NCI-H345 (cell line): ENCODE measurements at regions not wholly inside any gene's neighbourhood (a gene's known extent, or its start where the extent isn't known, plus 50 kb on each side); places are given as distances from the start of the nearest gene placed in this dataset.

Source experiments
- DNase-seq: peaks from one replicate; lab custom pipeline; 2025; lab: John Stamatoyannopoulos, UW

DNA sequence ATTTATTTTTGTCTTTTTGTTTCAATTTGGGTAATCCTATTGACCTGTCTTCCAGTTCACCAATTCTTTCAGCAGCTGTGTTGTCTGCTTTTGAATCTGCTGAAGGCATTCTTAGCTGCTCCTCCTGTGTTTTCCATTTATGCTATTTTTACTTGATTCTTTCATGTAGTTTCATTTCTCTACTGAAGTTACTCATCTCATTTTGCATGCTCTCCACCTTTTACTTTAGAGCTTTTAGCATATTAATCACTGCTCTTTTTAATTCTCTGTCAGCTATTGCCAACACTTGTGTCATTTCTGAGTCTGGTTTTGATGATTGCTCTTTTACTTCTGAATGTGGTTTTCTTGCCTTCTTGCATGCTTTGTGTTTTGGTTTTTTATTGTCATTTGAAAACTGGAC is 496.0 kb upstream of the CLINT1 start:
- DNase-seq = no peak

DNA sequence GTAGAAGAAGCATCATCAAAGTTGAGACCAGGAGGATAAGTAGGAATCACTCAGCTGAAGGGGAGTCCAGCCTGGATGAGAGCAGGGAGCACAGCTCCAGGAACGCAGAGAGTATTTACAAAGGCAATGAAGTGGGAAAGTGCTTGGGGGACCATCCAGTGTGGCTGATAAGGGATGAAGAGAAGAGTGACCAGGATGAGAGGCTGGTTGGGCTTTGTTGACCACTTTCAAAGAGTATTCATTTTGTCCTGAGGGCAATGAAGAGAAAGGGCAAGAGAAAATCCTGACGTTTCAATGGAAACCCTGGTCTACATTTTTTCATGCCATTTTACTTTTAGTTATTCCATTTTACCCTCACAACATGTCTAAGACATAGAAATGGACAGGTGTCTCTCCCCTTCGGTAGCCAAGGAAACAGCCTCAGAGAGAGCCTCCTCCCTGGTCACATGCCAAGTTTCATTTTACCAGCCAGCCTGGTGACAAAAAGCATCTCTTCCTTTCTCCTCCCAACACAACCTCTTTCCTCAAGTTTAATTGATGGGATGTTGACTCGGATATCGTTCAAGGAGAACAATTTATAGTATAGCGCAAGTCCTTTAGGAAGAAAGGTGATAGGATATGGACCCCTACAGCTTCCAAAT is 492.7 kb upstream of the CLINT1 start:
- DNase-seq = peak; percentile 53

DNA sequence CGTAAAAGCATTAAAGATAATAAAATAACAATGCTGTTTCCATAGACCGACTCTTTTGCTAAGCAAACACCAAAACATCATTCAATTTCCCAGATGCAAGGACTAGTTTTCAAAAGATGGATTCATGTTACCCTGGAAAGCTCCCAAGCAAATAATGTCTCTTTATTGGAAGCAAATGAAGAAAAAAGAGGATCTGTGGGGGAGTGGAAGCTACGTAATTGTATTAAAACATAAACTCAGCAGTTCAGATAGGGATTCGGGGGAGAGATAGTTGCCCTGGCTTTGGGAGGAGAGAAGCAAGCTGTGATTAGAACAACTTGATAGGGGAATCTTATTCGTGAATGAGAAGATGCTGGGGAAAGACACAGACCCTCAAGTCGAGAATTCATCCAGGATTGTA is 491.0 kb upstream of the CLINT1 start:
- no peak for DNase-seq

DNA sequence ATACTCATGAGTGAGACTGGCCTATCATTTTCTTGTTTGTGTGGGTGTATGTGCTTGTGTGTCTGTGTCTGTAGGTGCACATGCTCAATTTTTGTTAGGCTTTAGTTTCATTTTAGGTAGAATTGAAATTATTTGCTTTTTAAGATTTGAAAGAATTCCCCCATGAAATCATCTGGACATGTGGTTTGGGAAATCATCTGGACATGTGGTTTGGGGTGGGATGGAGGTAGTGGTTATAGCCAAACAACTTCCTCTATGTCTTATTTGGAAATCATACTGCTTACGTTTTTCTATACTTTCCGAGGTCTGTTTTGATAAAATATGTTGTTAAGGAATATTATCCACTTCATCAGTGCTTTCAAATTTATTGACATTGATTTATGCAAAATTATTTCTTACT is 485.4 kb upstream of the CLINT1 start:
- no peak for DNase-seq

DNA sequence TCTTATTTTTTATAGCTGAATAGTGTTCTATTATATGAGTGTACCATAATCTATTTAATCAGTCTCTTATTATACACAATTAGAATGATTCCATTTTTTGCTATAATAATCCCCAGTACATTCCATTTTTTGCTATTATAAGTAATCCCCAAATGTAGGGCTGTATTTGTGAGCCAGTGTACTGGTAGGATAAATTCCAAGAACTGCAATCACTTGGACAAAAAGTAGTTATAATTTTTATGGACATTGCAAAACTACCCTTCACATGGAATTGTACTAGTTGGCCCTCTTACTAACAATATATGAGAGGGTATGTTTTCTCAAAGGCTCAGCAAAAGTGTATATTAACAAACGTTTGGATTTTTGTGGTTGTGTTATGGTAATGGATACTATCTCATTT is 481.7 kb upstream of the CLINT1 start:
- no peak for DNase-seq

DNA sequence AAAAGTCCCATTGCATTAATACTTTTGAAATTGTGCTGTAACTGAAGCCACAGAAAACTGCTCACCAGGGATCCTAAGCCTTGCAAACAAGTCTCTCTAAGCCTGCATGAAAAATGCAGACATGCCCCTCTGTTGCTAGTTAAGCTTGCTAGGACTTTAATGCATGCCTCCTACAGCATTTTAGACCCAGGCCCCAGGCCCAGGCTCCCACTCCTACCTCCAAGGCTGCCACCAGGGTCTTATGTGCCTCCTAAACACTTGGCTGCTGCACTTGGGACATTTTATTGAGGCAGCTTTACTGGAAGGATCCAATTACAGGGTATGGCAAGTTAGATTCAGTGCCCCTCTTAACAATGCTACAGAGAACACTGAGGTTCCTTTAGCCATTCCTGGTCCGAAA is 467.3 kb upstream of the CLINT1 start:
- DNase-seq = no peak

DNA sequence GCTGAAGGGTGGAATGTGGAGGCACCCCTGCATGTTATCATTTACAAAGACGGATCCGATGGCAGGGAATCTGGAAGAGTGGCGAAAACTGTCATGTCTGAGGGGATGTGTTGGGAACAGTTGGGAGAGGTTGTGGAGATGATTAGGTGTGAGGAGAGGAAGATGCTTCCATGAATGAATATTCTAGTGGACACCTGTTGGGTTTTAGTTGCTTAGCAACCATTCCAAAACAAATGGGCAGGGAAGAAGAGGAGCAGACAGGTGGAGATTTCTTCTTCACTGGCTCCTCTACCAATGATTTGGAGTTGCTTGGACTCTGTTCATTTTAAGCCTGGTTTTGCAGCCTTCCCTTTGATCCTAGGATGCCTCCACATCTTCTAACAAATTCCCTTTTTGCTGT is 465.3 kb upstream of the CLINT1 start:
- no peak for DNase-seq

DNA sequence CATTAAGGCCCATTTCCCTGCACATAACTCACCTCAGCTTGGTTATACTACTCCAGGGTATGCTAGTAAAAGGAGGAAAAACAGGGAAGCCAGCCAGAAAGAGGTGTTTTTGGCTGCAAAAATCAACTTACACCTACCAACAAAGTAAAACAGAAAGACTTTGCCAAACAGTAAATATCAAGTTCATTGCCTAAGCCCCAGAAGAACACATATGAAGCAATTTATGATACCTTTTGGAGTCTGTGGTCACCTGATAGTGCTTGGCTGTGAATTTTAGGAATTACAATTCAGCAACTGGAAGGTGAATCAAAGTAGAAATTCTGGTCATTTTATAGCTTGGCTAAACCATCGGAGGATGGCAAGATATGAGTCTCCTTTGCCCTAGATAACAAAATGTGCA is 463.7 kb upstream of the CLINT1 start:
- no peak for DNase-seq

DNA sequence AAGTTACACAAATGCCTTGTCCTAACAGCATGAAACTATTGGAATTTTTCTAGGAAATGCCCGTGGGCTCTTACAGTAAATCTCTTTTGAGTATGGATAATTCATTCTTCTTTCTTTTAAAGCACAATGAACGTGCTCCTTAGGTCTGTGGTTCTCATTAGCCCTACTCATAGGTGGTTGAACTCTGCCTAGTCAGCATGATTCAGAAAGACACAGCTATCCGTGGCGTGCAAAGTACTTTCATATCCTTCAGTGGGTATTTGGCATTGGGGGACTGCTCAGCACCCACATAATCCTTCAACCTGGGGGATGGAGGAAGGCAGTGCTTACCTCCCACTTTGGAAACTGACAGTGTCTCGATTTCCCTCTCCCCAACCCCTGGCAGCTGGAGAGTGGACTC is 462.0 kb upstream of the CLINT1 start:
- DNase-seq = no peak

DNA sequence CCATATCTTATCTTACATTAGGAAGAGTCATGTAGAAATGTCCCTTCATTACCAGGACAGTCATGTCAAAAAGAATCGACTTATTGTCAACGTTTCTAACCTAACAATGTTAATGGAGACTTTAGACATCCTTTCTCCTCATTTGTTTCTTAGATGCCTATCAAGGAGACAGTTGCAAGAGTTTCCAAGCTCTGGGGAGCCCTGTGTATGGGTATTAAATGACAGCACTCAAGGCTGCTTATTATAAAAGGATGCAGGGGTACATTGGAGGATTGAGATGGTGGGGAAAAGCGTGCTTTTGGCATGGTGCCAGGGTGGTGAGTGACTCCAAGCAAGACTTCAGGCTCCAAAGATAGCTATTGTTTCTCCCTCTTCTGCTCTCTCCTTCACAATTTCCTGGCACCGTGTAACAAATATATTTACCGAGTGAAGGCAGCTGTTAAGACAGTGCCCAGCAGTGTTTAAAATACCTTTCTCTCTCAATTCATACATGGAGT is 461.3 kb upstream of the CLINT1 start:
- DNase-seq = peak; percentile 23

DNA sequence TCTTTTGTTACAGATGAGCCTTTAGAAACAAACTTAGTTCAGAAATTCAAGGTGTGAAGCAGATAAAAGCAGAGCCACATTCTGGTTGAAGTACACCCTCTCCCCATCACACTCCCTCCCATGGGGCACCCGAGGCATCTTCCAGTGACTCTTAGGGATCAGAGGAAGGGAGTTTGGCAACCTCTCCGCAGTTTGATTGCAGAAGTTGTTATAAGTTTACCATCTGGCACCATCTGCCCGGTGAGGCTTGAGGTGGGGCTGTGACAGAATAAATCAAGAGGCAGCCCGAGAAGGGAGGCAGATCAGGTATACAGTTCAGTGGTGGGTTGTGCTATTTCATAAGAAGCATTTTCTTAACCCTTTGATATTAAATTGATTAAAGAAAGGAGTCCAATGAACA is 458.6 kb upstream of the CLINT1 start:
- no peak for DNase-seq

DNA sequence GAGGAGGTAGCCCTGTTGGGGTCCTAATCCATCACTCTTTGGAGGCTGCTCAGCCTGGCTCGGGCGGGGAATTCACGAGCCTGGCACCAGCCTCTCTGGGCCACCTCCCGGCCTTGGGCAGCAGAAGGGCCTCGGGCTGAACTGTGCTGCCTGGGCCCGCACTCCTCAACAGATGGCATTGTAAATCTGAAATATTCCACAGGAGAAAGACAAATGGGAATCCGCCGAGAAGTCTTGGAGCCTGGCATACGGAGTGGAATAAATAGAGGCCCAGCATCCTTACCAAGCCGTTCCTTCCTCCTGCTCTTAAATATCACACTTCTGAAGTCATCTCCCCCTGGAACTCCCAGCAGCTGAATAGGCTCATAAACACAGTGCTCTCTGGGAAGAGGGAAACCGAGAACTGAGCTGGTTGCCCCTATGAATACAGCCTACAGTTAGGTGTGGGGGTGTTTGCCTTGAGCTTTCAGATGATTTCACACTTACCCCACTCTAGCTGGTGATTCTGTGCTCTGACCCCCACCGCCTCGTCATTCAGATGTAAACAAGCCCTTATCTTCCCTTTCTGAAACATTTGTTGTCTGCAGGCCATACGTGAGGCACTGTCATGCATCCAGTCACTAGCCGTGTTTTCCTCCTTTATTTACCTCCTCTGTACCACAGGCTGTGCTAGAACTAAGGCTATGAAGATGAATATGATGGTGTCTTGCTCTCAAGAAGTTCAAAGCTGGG is 455.0 kb upstream of the CLINT1 start:
- DNase-seq = no peak

DNA sequence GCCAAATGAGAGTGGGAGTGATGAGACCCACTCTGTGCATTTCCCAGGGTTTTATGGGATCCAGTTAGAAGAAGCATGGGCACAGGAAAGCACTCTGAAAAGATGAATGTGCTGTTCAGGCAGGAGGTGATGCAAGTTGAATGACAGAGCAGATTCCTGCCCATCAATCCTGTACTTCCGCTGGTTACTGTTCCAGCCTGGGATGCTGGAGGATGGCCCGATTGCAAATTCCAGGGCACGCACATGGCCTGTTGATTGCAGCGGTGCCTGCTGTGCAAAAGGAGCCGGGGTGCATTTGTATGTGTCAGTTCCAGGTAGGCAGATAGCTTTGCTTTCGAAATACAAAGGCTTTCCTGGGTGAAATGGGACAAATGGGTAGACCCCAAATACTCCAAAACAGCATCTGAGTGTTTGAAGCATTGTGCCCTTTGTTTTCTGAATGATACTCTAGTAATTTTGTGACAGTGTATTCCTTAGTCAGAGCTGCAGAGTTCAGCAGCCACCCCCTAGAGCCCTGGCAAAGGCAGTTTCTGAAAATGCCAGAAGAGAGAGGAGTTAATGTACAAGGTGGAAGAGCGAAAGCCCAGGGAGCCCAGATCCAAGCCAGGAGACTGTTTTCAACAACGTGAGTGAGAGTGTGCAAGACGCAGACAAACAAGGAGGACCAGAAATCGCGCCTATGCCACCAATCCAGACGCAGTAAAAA is 454.2 kb upstream of the CLINT1 start:
- DNase-seq = no peak

DNA sequence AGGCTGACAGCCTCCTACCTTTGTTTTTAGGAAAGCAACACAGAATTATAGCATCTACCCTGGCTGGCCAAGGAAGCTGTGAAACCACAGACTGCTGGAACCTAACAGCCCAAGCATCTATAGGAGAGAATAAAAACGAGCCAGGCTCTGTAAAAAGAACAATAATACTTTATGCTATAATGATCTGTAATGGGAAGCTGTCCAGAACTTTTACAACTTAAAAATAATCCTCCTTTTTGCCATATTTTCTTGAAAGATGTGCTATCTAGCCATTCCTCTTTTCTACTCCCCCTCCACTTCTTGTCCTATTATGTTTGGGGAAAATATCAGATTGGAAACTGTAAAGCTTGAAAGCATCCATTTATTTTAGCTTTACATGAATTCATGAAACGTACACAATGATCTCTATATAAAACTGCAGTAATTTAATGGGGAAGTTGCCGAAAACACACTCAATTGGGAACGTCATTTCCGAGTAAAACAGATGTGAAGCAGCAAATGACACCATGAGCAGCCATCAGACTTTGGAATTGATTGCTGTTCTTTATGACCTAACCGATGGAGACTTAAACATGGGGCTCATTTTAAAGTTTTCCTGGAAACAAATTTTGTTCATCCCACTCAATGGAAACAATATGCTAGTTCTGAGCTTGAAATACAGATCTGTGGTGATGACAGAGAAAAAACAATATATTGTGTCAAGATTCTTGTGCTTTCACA is 450.3 kb upstream of the CLINT1 start:
- no peak for DNase-seq

DNA sequence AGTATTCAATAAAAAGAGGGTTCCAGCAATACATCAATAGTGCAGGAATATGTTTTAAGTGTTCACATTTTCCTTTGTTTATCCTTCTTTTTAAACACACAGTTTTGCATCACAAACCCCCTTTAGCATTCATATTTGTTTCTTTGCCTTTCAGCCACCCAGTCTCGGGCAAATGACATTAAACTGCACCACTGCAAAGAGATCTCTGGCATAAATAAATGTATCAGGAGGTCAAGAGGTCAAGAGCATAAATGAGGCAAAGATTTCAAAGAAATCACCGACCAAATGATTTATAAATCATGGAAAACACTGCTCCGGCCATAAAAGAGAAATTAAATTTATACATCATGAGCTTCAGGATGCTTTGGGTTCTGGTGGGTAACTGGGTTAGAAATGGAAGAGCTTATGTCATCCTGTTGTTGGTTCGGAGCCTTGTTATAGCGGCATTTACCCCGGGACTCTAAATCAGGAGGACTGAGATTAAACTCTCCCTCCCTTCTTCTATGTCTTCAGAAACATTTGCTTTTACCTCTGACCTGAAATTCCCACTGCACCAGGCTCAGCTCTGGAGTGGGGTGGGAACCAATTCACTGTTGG is 449.6 kb upstream of the CLINT1 start:
- DNase-seq = no peak

DNA sequence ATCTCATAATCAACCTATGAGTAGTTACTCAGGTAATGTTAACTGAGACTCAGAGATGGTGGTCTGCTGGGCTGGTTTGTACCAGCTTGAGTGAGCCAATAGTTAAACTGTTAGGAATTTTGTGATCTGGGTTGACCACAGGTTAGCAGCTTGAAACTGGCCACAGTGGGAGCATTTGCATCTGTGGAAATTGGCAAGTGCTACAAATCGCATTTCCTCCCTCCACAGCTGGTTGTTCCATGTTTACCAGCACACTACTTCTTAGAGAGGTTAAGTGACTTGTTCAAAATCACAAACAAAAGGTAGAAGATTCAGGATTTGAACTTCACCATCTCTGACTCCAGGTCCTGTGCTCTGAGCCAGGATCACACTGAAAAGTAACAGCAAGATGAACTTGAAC is 446.9 kb upstream of the CLINT1 start:
- no peak for DNase-seq

DNA sequence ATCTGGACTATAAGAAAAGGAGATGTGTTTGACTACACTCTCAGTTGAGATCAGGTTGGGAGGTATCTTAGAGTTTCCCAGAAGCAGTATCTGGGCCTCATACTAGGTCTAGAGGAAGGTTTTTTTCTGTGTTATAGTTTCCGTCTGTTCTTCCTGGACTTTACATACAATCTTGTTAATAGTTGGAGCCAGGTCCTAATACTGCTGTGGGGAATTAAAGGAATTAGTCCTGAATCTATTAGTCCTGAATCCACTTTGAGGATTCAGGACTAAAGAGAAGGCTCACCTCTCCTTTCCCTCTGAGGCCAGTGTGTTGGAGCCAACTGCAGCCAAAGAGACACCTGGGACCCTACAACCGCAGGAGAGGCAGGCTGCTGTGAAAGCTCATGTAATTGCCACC is 445.7 kb upstream of the CLINT1 start:
- DNase-seq = no peak

DNA sequence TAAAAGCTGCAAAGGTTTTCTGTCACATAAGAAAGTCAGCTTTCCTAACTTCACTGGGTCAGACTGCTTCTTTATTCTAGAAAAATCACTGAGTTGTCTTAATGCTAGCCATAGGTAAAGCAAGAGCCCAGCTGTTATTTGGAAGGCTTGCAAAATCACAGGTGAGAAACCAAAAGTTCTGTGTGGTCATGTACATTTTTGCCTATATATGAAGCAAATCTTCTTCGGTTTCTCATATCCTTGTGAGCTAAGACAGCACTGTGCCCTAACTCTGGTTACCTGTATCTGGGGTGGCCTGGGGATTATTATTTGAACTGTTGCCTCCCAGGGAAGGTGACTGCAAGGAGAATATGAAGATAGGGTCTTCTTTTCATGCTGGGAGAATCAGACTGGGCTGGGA is 444.9 kb upstream of the CLINT1 start:
- DNase-seq = no peak

DNA sequence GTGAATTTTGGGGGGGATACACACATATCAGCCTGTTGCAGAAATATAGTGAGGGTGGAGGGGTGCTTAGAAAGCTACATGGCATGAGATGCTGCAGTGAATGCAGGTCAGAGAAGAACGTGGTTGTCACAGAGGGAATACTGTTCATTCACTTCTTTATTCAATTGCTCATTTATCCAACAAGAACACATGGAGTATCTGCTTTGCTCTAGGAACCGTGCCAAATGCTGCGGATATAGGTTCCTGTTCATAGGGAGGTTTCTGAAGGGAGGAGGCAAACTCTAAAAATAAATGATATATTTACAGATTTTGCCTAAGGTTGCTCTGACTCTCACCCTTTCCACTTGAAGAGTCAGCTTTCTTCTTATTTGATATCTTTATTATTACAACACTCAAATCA is 444.3 kb upstream of the CLINT1 start:
- no peak for DNase-seq

DNA sequence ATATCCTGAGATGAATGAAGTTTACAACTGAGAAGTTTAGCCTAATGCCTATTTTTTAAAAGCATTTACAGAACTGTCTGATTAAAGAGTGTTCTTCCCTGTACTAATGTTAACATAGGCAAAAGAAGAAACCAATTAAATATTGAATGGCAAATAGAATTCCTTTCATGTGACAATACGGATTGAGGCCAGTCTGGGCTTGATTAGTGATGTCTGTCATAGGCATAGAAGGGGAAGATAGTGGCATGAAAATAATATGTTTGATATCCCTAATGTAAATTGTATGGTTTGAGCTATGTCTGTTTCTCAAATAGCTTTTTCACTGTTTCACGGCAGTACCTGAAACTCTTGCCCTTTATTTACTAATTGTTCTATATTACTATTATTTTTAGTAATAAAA is 443.1 kb upstream of the CLINT1 start:
- DNase-seq = no peak

DNA sequence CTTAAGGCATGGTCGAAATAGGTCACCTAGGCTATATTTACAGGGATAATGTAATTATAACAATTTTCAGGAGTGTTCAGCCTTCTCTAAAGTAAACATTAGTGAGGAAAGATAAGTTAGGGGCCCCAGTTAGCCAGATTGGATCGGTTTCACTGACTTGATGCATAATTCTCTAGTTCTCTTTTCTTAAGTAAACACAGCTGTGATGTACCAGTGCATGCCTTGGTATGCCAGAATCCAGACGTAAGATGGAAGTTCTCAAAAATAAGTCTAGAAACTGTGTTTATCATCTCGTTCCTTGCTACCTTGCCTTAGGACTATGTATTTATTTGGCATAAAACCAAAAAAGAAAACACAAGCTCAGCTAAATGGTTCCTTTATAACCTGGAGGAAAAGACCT is 442.2 kb upstream of the CLINT1 start:
- no peak for DNase-seq

DNA sequence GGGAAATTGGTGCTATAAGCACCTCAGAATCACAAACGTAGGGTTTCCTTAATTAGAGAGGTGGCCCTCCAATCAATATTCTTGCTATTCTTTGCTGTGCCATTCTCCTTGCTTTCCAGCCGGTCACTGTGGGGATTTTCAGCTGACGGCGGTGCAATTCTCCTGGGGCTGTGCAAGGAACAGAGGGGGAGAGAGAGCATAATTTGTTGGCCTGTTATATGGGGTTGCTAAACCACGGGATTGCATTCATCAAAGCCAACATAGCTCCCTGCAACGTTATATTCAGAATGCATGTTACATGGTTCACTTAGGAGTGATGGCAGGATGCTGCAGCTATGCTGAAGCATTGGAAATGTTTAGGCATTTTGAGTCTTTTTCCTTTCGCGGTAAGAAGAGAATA is 441.3 kb upstream of the CLINT1 start:
- no peak for DNase-seq
